ENCODE measurements at regions not wholly inside any gene's neighbourhood (a gene's known extent, or its start where the extent isn't known, plus 50 kb on each side); places are given as distances from the start of the nearest gene placed in this dataset.

GRCh38 chr5:67310740-67311139 is 114.1 kb upstream of the CD180 start:
- POLR2A ChIA-PET: no interaction called here

GRCh38 chr5:67310169-67310568 is 113.6 kb upstream of the CD180 start:
- ChIA-PET POLR2A (no interaction called here), CTCF (no interaction called here)
- no peak for DNase-seq (ENCODE audit: extremely low spot score)
- TF ChIP-seq CTCF (IDR thresholded peaks at IDR 0.05; ENCODE audit: control extremely low read depth, extremely low read depth, low read depth, missing control alignments): no peak

More at GRCh38 chr5:67310740-67311139, 114.1 kb upstream of the CD180 start:
- CTCF ChIA-PET: no interaction called here
- TF ChIP-seq CTCF (IDR thresholded peaks at IDR 0.05; ENCODE audit: control extremely low read depth, extremely low read depth, low read depth, missing control alignments): no peak
- no peak for DNase-seq (ENCODE audit: extremely low spot score)

GRCh38 chr5:67308988-67309688 is 112.5 kb upstream of the CD180 start:
- ChIA-PET CTCF (interaction anchor here (1.0 to 1.9 kb wide), 2 partner anchors 12 to 13 kb away, joined by 3 to 4 read pairs; no protein-coding TSS in a partner anchor), POLR2A (no interaction called here)
- no peak for DNase-seq (ENCODE audit: extremely low spot score)
- no peak for TF ChIP-seq CTCF (IDR thresholded peaks at IDR 0.05; ENCODE audit: control extremely low read depth, extremely low read depth, low read depth, missing control alignments)

GRCh38 chr5:67306965-67307607 is 110.5 kb upstream of the CD180 start:
- ChIA-PET CTCF (interaction anchor here (1.0 to 1.2 kb wide), 2 partner anchors 11 to 40 kb away, joined by 3 to 4 read pairs; no protein-coding TSS in a partner anchor), POLR2A (no interaction called here)
- no peak for TF ChIP-seq CTCF (IDR thresholded peaks at IDR 0.05; ENCODE audit: control extremely low read depth, extremely low read depth, low read depth, missing control alignments)

GRCh38 chr5:67305913-67306710 is 109.5 kb upstream of the CD180 start:
- CTCF ChIA-PET: interaction anchor here (1.2 kb wide), 1 partner anchor 10 kb away, joined by 4 read pairs; no protein-coding TSS in a partner anchor
- POLR2A ChIA-PET: no interaction called here

More at GRCh38 chr5:67306965-67307607, 110.5 kb upstream of the CD180 start:
- no peak for DNase-seq (ENCODE audit: extremely low spot score)

More at GRCh38 chr5:67305913-67306710, 109.5 kb upstream of the CD180 start:
- no peak for DNase-seq (ENCODE audit: extremely low spot score)
- no peak for TF ChIP-seq CTCF (IDR thresholded peaks at IDR 0.05; ENCODE audit: control extremely low read depth, extremely low read depth, low read depth, missing control alignments)

Data from GM10248 (cell line).